Stomach (tissue), 8 donors: ENCODE measurements at regions not wholly inside any gene's neighbourhood (a gene's known extent, or its start where the extent isn't known, plus 50 kb on each side); places are given as distances from the start of the nearest gene placed in this dataset.

Experiments
- DNase-seq, 2 donors: peaks; one replicate each; pipeline versions ENCODE4 v3.0.0 to v3.0.0-alpha.2; 2013 to 2019
- H3K27ac ChIP-seq, 5 donors: fragments of 200-600 bp in 4 of 5; sonication (generic) in 4 of 5; one replicate each; pipeline ENCODE4 v1.5.1; 2013 to 2019; ENCODE audit warnings: mild to moderate bottlenecking in 1 of 5, moderate library complexity in 1 of 5
- H3K27me3 ChIP-seq, 3 donors: fragments of 200-600 bp; sonication (generic); one replicate each; pipeline ENCODE4 v1.5.1; 2017 to 2019; ENCODE audit warnings: mixed run types in 1 of 3
- H3K36me3 ChIP-seq, 4 donors: fragments of 200-600 bp; sonication (generic); 1 replicate in 3 of 4; 2 replicates in 1 of 4; pipeline ENCODE4 v1.5.1; 2016 to 2019
- H3K4me1 ChIP-seq, 4 donors: fragments of 200-600 bp; sonication (generic); one replicate each; pipeline ENCODE4 v1.5.1; 2016 to 2019
- H3K4me3 ChIP-seq, 4 donors: fragments of 200-600 bp; sonication (generic) in 3 of 4; one replicate each; pipeline ENCODE4 v1.5.1; 2016 to 2019; ENCODE audit warnings: mild to moderate bottlenecking in 1 of 4
- H3K9me3 ChIP-seq, 4 donors: fragments of 200-600 bp; sonication (generic); one replicate each; pipeline ENCODE4 v1.5.1; 2016 to 2019
- EP300 ChIP-seq: sonication (generic); formaldehyde crosslinking; IDR thresholded peaks from one replicate; pipeline ENCODE4 v1.6.1; 2017; ENCODE audit warnings: antibody characterized with exemption
- POLR2A ChIP-seq, 4 donors: fragments of 450-650 bp; IDR thresholded peaks; one replicate each; pipeline ENCODE4 v1.6.1; 2016; ENCODE audit warnings: antibody characterized with exemption in 4 of 4, control low read depth in 2 of 4, mild to moderate bottlenecking in 1 of 4, moderate library complexity in 1 of 4
- POLR2AphosphoS5 ChIP-seq, 3 donors: sonication (generic); formaldehyde crosslinking; IDR thresholded peaks; one replicate each; pipeline ENCODE4 v1.6.1; 2016; ENCODE audit warnings: antibody characterized with exemption in 3 of 3
- WGBS, 5 donors: extraction: QIAGEN DNeasy Blood & Tissue Kit in 3 of 5; methylation state at CpG; one replicate each; pipeline versions ENCODE4 v1.1.5 to v1.1.7; 2013 to 2018; 5-methylcytosine and 5-hydroxymethylcytosine counted together
- intact Hi-C: fragments of 100-400 bp; cut with DNase I; formaldehyde crosslinking; loops from one replicate; pipeline ENCODE4 v1.15.1; 2023; ENCODE audit warnings: low total_unique reads
- TF ChIP-seq, protein P1 (sequence below), 7 experiments: fragments of 450-650 bp in 4 of 7; fragments of 200-600 bp in 3 of 7; sonication (generic) in 3 of 7; IDR thresholded peaks; one replicate each; pipeline ENCODE4 v1.5.1; 2016 to 2019; ENCODE audit warnings: antibody characterized with exemption in 7 of 7, control low read depth in 2 of 7, mild to moderate bottlenecking in 1 of 7
- donor health status: healthy with polysubstance abuse.
- donor health status: Bipolar disorder and iron deficiency.
- donor health status: healthy.

GRCh38 chr15:97401970-97402369 lies 558.5 kb upstream of the ARRDC4 start:
- WGBS, 5 donors, result 64 to 77% (median 70%) methylated on average over 2 of the region's 2 CpGs
- intact Hi-C loops, result no loop called here

GRCh38 chr15:97406841-97407240 lies 553.7 kb upstream of the ARRDC4 start:
- TF ChIP-seq POLR2AphosphoS5 (IDR thresholded peaks at IDR 0.05) (no peak), POLR2A (IDR thresholded peaks at IDR 0.05) (no peak), EP300 (no peak)
- TF ChIP-seq, protein P1, sequence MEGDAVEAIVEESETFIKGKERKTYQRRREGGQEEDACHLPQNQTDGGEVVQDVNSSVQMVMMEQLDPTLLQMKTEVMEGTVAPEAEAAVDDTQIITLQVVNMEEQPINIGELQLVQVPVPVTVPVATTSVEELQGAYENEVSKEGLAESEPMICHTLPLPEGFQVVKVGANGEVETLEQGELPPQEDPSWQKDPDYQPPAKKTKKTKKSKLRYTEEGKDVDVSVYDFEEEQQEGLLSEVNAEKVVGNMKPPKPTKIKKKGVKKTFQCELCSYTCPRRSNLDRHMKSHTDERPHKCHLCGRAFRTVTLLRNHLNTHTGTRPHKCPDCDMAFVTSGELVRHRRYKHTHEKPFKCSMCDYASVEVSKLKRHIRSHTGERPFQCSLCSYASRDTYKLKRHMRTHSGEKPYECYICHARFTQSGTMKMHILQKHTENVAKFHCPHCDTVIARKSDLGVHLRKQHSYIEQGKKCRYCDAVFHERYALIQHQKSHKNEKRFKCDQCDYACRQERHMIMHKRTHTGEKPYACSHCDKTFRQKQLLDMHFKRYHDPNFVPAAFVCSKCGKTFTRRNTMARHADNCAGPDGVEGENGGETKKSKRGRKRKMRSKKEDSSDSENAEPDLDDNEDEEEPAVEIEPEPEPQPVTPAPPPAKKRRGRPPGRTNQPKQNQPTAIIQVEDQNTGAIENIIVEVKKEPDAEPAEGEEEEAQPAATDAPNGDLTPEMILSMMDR (IDR thresholded peaks at IDR 0.05), result no peak
- no peaks in the 10 kb centered on the region for H3K4me1 ChIP-seq
- no peaks in the 10 kb centered on the region for H3K36me3 ChIP-seq
- DNase-seq, result no peak
- no peak overlapping the region for H3K27ac ChIP-seq
- no peaks in the 10 kb centered on the region for H3K27me3 ChIP-seq
- H3K4me3 ChIP-seq, result no peak overlapping the region
- no peaks in the 10 kb centered on the region for H3K9me3 ChIP-seq
- intact Hi-C loops, result no loop called here
- 35 to 59% (median 45%) methylated on average over 2 of the region's 2 CpGs for WGBS, 5 donors

More at GRCh38 chr15:97401970-97402369, 558.5 kb upstream of the ARRDC4 start:
- H3K4me3 ChIP-seq, result no peak overlapping the region
- no peaks in the 10 kb centered on the region for H3K9me3 ChIP-seq
- H3K36me3 ChIP-seq, result no peaks in the 10 kb centered on the region
- no peak for DNase-seq
- TF ChIP-seq POLR2AphosphoS5 (IDR thresholded peaks at IDR 0.05) (no peak), POLR2A (IDR thresholded peaks at IDR 0.05) (no peak), EP300 (no peak)
- TF ChIP-seq, protein P1 (IDR thresholded peaks at IDR 0.05), result no peak
- no peaks in the 10 kb centered on the region for H3K4me1 ChIP-seq
- H3K27ac ChIP-seq, result no peak overlapping the region
- H3K27me3 ChIP-seq, result no peaks in the 10 kb centered on the region

DNA sequence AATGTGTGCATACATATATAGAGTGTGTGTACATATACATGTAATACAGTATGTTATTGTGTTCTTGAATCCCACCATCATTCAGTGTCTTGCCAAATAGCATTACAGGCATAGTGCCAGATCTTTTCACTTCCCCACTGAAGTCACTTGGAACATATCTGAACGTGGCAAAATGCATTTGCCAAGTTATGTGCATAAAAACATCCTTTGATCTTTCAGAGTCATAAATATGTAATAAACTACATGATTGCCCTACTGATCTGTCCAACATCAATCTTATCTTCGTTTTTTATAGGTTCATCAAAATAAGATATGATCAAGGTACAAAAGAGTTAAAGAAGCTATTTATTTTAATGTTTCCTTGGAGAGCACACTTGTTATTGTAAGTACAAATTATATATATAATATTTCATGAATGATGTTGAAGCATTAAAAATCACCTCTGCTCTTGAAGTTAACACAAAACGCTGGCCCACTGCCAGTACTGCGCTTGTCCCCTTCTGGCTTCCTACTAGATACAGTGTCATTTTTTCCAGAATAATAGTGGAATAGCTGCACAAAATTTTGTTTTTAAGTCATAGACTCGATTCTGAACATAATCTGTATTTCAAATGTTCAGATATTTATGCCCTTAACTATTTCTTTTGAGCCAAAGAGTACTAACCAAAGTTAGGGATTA lies 549.5 kb upstream of the ARRDC4 start:
- TF ChIP-seq, protein P1 (IDR thresholded peaks at IDR 0.05), result no peak
- TF ChIP-seq POLR2A (IDR thresholded peaks at IDR 0.05) (no peak), EP300 (no peak), POLR2AphosphoS5 (IDR thresholded peaks at IDR 0.05) (no peak)
- Histone ChIP-seq H3K4me1 (no peaks in the 10 kb centered on the region), H3K4me3 (no peak overlapping the region), H3K27ac (no peak overlapping the region), H3K9me3 (no peaks in the 10 kb centered on the region), H3K27me3 (no peaks in the 10 kb centered on the region), H3K36me3 (no peaks in the 10 kb centered on the region)
- intact Hi-C loops, result no loop called here
- peak in 1 of 2 donors; percentile 14 for DNase-seq
- WGBS, 5 donors, result 39 to 51% (median 47%) methylated on average over 5 of the region's 5 CpGs

DNA sequence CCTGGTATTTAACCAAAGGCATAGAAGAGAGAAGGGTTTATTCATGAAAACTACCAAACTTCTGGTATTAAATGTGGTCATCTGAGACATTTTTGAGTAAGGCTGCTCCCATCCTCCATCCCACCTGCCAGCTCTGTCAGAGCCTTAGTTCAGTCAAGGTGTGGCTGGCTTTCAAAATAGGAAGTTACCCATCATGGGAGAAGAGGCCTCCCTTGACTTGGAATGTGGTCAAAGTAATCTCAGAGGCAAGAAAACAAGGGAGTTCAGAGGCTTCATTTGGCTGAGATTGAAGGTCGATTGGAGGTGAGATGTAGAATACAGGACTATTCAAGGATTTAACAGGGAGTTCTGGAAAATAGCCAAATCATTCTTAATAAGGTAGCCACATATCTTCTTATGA lies 540.4 kb upstream of the ARRDC4 start:
- no peak overlapping the region for H3K27ac ChIP-seq
- no peak overlapping the region for H3K4me3 ChIP-seq
- 55 to 71% (median 68%) methylated on average over 1 of the region's 1 CpG for WGBS, 5 donors
- H3K4me1 ChIP-seq, result no peaks in the 10 kb centered on the region
- H3K36me3 ChIP-seq, result no peaks in the 10 kb centered on the region
- H3K27me3 ChIP-seq, result no peaks in the 10 kb centered on the region
- no peak for DNase-seq
- TF ChIP-seq, protein P1 (IDR thresholded peaks at IDR 0.05), result no peak
- TF ChIP-seq EP300 (no peak), POLR2A (IDR thresholded peaks at IDR 0.05) (no peak), POLR2AphosphoS5 (IDR thresholded peaks at IDR 0.05) (no peak)
- no peaks in the 10 kb centered on the region for H3K9me3 ChIP-seq
- intact Hi-C loops, result no loop called here
